HG02642 (cell line): ENCODE measurements at regions not wholly inside any gene's neighbourhood (a gene's known extent, or its start where the extent isn't known, plus 50 kb on each side); places are given as distances from the start of the nearest gene placed in this dataset.
"Not testable (repeated sequence)": the region's sequence is repeated elsewhere in the genome, so short reads cannot be mapped to it uniquely, and the experiment has no call there.

Experiments
- ATAC-seq: cut with Tn5 transposase; IDR thresholded peaks from one replicate; pipeline ENCODE4 v1.9.1; 2021; ENCODE audit warnings: mild to moderate bottlenecking; ENCODE audit not compliant: unreplicated experiment, poor library complexity

DNA sequence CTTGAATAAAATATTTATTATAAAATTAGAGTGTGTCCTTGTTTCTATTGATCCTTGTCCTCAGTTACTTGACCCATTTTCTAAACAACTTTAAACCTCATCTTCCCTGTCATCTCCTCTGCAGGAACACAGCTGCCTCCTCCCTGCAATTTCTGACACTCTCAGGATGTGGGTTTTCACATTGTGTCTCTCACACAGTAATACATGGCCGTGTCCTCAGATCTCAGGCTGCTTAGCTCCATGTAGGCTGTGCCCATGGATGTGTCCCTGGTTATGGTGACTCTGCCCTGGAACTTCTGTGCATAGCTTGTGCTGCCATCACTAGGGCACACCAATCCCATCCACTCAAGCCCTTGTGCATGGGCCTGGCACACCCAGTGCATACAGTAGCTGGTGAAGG lies 577.1 kb downstream of the GOLGA6L6 start:
- ATAC-seq: not testable (repeated sequence)

DNA sequence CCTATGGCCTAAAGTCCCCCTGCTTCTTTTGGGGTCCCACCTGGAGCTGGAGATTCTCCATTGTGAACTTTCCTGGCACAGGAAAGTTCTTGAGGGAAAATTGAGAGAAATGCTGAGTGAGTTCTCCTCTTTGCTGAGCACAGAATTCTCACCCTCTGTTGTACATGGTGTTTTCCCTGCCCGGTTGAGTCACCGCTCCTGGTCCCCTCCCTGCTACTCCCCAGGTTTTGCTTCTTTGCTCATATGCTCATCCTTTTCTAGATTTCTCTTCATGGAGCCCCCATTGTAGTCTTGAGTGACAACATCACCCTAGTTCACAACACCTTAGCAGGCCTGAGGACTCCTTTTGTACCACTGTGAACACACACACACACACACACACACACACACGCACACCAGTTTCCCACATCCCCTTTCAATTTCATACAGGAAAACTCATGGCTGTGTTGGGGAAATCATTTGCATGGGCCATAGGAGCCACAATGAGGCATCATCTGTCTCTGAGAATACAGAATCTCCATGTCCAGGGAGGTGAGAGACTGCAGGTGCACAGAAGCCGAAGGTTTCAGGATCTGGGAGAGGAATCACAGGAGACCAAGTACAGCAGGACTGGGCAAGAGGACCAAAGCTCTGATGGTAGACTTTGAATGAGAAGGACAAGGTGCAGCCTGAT lies 585.3 kb downstream of the GOLGA6L6 start:
- no peak for ATAC-seq

DNA sequence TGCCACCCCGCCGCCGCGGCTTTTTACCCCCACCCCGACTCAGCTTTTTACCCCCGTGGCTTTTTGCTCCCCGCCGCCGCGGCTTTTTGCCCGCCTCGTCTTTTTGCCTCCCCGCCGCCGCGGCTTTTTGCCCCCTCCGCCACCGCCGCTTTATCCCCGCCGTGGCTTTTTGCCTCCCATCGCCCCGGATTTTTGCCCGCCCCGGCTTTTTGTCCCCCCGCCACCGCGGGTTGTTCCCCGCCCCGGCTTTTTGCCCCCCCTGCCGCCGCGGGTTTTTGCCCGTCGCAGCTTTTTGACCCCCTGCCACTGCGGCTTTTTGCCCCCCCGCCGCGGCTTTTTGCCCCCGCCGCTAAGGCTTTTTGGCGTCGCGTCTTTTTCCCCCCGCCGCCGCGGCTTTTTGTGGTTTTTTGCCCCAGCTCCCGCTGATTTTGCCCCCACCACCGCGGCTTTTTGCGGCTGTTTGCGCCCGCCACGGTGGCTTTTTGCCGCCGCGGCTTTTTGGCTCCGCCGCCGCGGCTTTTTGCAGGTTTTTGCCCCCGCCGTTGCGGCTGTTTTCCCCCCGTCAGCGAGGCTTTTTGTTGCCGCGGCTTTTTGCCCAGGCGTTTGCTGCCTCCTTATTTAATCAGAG lies 597.2 kb downstream of the GOLGA6L6 start:
- no peak for ATAC-seq

DNA sequence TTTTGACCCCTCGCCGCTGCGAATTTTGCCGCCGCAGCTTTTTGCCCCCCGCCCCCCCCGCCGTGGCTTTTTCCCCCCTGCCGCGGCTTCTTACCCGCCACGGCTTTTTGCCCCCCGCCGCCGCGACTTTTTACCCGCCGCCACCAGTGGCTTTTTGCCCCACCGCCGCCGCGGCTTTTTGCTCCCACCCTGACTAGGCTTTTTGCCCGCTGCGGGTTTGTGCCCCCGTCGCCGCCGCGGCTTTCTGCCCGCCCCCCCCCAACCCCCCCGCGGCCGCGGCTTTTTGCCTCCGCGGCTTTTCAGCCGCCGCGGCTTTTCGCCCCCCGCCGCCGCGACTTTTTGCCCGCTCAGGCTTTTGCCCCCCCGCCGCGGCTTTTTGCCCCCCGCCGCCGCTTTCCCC lies 598.1 kb downstream of the GOLGA6L6 start:
- ATAC-seq: no peak

GRCh38 chr15:19903281-19903680 lies 638.3 kb downstream of the GOLGA6L6 start:
- ATAC-seq: not testable (repeated sequence)

DNA sequence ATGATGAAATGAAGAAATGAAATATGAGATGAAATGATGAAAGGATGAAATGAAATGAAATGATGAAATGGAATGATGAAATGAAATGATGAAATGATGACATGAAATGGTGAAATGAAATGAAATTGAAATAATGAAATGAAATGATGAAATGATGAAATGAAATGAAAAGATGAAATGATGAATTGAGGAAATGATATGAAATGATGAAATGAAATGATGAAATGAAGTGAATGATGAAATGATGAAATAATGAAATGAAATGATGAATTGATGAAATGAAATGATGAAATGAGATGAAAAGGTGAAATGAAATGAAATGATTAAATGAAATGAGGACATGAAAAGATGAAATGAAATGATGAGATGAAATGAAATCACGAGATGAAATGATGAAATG lies 639.2 kb downstream of the GOLGA6L6 start:
- not testable (repeated sequence) for ATAC-seq

GRCh38 chr15:19901414-19901813 lies 640.2 kb downstream of the GOLGA6L6 start:
- ATAC-seq: not testable (repeated sequence)

DNA sequence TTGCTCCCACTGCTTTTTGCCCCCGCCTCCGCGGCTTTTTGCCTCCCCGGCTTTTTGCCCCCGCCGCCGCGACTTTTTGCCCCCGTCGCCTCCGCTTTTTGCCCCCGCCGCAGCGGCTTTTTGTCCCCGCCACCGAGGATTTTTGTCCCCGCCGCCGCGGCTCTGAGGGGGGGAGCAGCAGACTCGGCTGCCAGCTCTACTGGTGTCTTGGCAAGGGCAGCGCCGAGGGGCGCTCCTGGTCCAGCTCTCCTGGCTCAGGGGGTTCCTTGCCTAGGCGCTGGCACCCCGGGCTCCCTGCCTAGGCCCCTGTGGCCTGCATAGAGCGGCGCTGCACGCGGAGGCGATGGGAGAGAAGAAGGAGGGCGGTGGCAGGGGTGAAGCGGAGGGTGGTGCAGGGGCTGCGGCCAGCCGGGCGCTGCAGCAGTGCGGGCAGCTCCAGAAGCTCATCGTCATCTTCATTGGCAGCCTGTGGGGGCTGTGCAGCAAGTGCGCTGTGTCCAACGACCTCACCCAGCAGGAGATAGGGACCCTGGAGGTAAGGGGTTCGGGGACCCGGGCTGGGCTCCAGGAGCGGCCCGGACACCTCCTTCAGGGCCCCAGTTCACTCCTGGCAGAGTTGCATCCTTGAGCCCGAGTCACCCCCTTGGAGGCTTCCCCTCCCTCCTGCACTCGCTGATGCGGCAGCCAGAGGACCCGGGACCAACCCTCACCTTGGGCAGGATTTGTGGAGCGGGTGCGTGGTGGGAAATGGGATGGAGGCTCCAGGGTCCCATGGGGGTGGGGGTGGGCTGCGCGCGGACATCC lies 642.4 kb downstream of the GOLGA6L6 start:
- no peak for ATAC-seq

- ATAC-seq: not testable (repeated sequence)
These were observed 652.8 kb downstream of the GOLGA6L6 start for GRCh38 chr15:19888811-19889210.

DNA sequence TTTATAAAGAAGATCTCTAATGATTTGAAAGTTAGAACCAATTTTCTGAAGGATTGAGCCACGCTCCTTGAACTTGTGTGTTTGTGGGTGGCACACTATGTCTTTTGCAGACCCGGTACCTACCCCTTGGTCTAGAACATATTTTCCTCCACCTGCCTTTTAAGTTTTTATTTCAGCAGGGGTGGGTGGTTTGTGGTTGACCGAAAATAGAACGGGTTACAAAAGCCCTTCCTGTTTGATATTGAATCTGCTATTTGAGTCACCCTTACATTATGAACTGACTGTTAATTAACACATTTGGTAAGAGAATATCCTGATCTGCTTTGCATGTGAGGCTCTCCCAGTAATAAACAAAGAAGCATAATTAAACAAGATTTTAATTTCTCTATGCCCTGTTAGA lies 697.5 kb downstream of the GOLGA6L6 start:
- ATAC-seq: not testable (repeated sequence)
